Stomach (tissue), 4 donors: ENCODE measurements at regions not wholly inside any gene's neighbourhood (a gene's known extent, or its start where the extent isn't known, plus 50 kb on each side); places are given as distances from the start of the nearest gene placed in this dataset.
"Not testable (repeated sequence)": the region's sequence is repeated elsewhere in the genome, so short reads cannot be mapped to it uniquely, and the experiment has no call there.

ENCODE experiments used
- CTCF ChIP-seq, 7 experiments: fragments of 450-650 bp in 4 of 7; fragments of 200-600 bp in 3 of 7; sonication (generic) in 3 of 7; IDR thresholded peaks; one replicate each; pipeline ENCODE4 v1.5.1; 2016 to 2019; ENCODE audit warnings: antibody characterized with exemption in 7 of 7, control low read depth in 2 of 7, mild to moderate bottlenecking in 1 of 7
- EP300 ChIP-seq: sonication (generic); formaldehyde crosslinking; IDR thresholded peaks from one replicate; pipeline ENCODE4 v1.6.1; 2017; ENCODE audit warnings: antibody characterized with exemption
- POLR2A ChIP-seq, 4 donors: fragments of 450-650 bp; IDR thresholded peaks; one replicate each; pipeline ENCODE4 v1.6.1; 2016; ENCODE audit warnings: antibody characterized with exemption in 4 of 4, control low read depth in 2 of 4, mild to moderate bottlenecking in 1 of 4, moderate library complexity in 1 of 4
- POLR2AphosphoS5 ChIP-seq, 3 donors: sonication (generic); formaldehyde crosslinking; IDR thresholded peaks; one replicate each; pipeline ENCODE4 v1.6.1; 2016; ENCODE audit warnings: antibody characterized with exemption in 3 of 3

GRCh38 chr6:27143020-27143388, 104.5 kb upstream of the PRSS16 start:
- TF ChIP-seq CTCF (IDR thresholded peaks at IDR 0.05); POLR2AphosphoS5 (IDR thresholded peaks at IDR 0.05); POLR2A (IDR thresholded peaks at IDR 0.05); EP300: not testable (repeated sequence)
